Left ventricle myocardium inferior (tissue), 1 donor: ENCODE measurements at regions not wholly inside any gene's neighbourhood (a gene's known extent, or its start where the extent isn't known, plus 50 kb on each side); places are given as distances from the start of the nearest gene placed in this dataset.

Experiments
- DNase-seq: peaks from one replicate; pipeline ENCODE4 v3.0.0-alpha.2; 2020
- H3K27ac ChIP-seq: fragments of 200-600 bp; replicated peaks from 2 replicates; pipeline ENCODE4 v1.8.0; 2021
- H3K27me3 ChIP-seq: fragments of 200-600 bp; 2 replicates; pipeline ENCODE4 v1.8.0; 2021; ENCODE audit warnings: low read depth
- H3K36me3 ChIP-seq: fragments of 200-600 bp; 2 replicates; pipeline ENCODE4 v1.8.0; 2021
- H3K4me1 ChIP-seq: fragments of 200-600 bp; 2 replicates; pipeline ENCODE4 v1.8.0; 2021
- H3K4me3 ChIP-seq: fragments of 200-600 bp; 2 replicates; pipeline ENCODE4 v1.8.0; 2021; ENCODE audit warnings: mild to moderate bottlenecking, moderate library complexity
- H3K9me3 ChIP-seq: fragments of 200-600 bp; replicated peaks from 2 replicates; pipeline ENCODE4 v1.8.0; 2021
- CTCF ChIP-seq: fragments of 200-600 bp; IDR thresholded peaks from 2 replicates; pipeline ENCODE4 v1.8.0; 2021; ENCODE audit warnings: antibody characterized with exemption, mild to moderate bottlenecking, borderline replicate concordance
- intact Hi-C: fragments of 100-400 bp; cut with micrococcal nuclease; formaldehyde crosslinking; loops from one replicate; pipeline ENCODE4 v1.11.0; 2022
- donor health status: DM: no; HTN: yes; CAD: no; lungs with severe emphysema.

- Histone ChIP-seq H3K36me3 (no peaks in the 10 kb centered on the region), H3K4me1 (no peaks in the 10 kb centered on the region), H3K27me3 (peaks cover 7% of the 10 kb centered on the region), H3K4me3 (no peak overlapping the region), H3K9me3 (no peaks in the 10 kb centered on the region), H3K27ac (no peak overlapping the region)
- TF ChIP-seq CTCF: no peak
- DNase-seq: no peak
- intact Hi-C loops: no loop called here
These were observed 208.5 kb downstream of the BARHL2 start for GRCh38 chr1:90508376-90509167.

DNA sequence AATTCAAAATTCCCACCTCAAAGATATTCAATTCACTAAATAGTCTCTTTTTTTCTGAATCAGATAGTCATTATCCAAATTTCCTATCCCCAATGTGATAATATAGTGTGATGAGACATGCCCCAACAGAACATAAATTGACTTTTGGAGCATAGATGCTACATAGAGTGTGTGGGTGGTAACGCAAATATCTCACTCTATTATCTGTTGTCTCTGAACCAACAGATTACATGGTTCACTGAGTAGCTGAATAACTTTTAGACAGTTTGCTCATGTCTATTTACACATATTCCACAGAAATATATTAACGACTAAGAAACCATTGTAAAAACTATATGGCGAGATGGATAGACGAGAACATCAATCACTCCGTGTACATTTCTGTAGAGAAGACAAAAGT lies 209.9 kb downstream of the BARHL2 start:
- Histone ChIP-seq H3K27ac (no peak overlapping the region), H3K36me3 (no peaks in the 10 kb centered on the region), H3K27me3 (peaks cover 8% of the 10 kb centered on the region), H3K9me3 (no peaks in the 10 kb centered on the region), H3K4me3 (no peak overlapping the region), H3K4me1 (no peaks in the 10 kb centered on the region)
- no peak for DNase-seq
- intact Hi-C loops: no loop called here
- no peak for TF ChIP-seq CTCF

GRCh38 chr1:90505806-90506205 lies 211.3 kb downstream of the BARHL2 start:
- H3K9me3 ChIP-seq: no peaks in the 10 kb centered on the region
- TF ChIP-seq CTCF: no peak
- peaks cover 5% of the 10 kb centered on the region for H3K27me3 ChIP-seq
- no peak for DNase-seq
- no peaks in the 10 kb centered on the region for H3K36me3 ChIP-seq
- intact Hi-C loops: no loop called here
- no peak overlapping the region for H3K4me3 ChIP-seq
- no peak overlapping the region for H3K27ac ChIP-seq
- H3K4me1 ChIP-seq: no peaks in the 10 kb centered on the region

- Histone ChIP-seq H3K27me3 (peaks cover 5% of the 10 kb centered on the region), H3K4me3 (no peak overlapping the region), H3K36me3 (no peaks in the 10 kb centered on the region), H3K9me3 (no peaks in the 10 kb centered on the region), H3K27ac (no peak overlapping the region), H3K4me1 (no peaks in the 10 kb centered on the region)
- intact Hi-C loops: no loop called here
- no peak for TF ChIP-seq CTCF
- no peak for DNase-seq
These were observed 212.6 kb downstream of the BARHL2 start for GRCh38 chr1:90504509-90504908.

DNA sequence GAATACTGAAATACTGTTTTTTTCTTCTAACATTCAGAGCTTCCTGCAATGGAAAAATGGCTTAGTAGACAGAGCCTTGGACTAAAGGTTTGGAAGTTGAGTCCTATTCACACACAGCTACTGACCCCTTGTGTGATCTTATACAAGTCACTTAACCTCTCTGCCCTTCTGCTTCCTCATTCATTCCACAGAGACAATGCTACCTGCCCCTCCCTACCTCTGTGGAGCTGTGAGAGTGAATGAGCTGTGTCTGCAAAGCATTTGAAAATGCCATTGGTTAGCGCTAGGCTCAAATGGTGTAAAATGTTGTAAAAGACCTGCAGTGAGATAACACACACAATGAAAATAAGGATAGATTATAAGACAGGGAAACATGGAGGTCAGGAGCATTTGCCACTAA lies 214.4 kb downstream of the BARHL2 start:
- no peak overlapping the region for H3K4me3 ChIP-seq
- no peak overlapping the region for H3K27ac ChIP-seq
- intact Hi-C loops: no loop called here
- no peaks in the 10 kb centered on the region for H3K36me3 ChIP-seq
- H3K9me3 ChIP-seq: no peaks in the 10 kb centered on the region
- H3K4me1 ChIP-seq: no peaks in the 10 kb centered on the region
- H3K27me3 ChIP-seq: peaks cover 5% of the 10 kb centered on the region
- DNase-seq: no peak
- no peak for TF ChIP-seq CTCF
